GM12892 (cell line): ENCODE measurements at regions not wholly inside any gene's neighbourhood (a gene's known extent, or its start where the extent isn't known, plus 50 kb on each side); places are given as distances from the start of the nearest gene placed in this dataset.

Experiments used
- POLR2A ChIP-seq: IDR thresholded peaks from 2 replicates; pipeline ENCODE4 v1.6.1; 2011; ENCODE audit warnings: low read depth, low read length, control low read depth
- POLR2AphosphoS5 ChIP-seq: IDR thresholded peaks from 2 replicates; pipeline ENCODE4 v1.6.1; 2011; ENCODE audit warnings: low read depth, low read length, control low read depth

DNA sequence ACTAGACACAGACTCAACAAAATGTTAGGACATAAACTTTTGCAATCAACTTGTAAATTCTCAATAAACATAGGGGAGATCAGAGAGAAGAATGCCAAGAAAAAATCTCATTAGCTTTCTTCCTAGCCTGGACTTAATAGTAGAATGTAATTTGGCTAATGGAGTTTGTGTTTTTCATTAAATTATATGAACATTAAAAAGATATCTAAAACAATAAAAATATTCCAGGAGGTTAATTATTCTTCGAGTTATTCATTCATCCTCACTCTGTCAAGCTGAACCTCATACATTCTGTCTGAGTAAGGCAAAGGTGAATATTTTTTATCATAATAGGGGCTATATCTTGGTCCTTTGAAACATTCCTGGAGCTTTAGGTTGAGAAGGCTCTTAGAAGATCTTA, 551.9 kb upstream of the TBX3 start:
- no peak for TF ChIP-seq POLR2A
- TF ChIP-seq POLR2AphosphoS5, result no peak
